GM21515 (cell line): ENCODE measurements at regions not wholly inside any gene's neighbourhood (a gene's known extent, or its start where the extent isn't known, plus 50 kb on each side); places are given as distances from the start of the nearest gene placed in this dataset.
"Not testable (repeated sequence)": the region's sequence is repeated elsewhere in the genome, so short reads cannot be mapped to it uniquely, and the experiment has no call there.

Experiments
- ATAC-seq: cut with Tn5 transposase; IDR thresholded peaks from one replicate; pipeline ENCODE4 v1.9.1; 2021; ENCODE audit not compliant: unreplicated experiment

DNA sequence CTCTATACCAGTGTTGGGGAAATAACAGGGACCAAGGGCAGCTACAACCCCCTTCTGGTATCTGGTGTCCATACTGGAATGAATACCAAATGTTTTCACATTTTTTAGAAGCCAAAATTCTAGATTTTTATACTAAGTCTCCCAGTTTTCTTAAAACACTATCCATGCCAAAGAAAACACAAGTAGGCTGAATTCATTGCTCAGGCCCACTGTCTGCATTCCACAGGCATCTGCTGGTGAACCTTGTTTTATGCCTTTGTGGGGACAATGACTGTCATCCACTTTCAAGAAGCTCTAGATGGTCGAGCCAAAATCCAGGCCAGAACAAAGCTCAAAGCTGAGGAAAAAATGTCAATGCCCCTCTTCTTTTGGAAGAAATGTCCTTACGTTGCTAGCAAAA, 213.4 kb upstream of the RASGEF1B start:
- ATAC-seq, result no peak

DNA sequence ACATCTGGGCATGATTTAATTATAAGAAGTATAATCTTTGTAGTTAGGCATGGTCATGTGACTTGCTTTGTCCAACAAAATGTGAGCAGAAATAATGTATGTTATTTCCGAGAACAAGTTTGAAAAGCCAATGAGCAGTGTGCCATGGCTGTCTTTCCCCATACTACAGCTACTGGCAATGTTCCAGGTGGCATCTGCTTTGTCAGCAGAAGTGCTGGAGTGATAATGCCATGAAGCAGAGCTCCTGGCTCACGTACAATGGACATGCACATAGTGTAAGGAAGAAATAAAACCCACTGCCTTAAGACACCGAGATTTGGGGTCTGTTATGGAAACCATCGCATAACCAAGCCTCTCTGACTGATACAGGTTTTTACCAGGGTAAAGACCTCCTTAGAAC, 212.6 kb upstream of the RASGEF1B start:
- ATAC-seq, result no peak

DNA sequence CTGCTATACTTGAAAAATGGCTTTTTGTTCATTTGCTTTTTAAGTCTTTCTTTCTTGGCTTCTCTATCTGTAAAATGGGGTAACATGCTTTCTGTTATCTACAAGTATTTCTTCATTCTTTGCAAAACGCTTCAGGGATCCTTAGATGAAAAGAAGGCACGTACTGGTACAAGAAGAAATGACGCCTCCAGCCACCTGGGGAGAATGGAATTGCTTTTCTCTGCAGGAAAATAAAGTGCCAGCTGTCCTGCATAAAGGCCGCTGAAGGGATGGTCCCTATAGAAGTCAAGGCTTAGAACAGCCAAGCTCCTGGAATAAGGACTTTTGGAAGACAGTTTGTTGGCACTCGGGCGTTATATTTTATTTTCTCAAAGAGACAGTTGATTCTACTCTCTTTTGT, 210.8 kb upstream of the RASGEF1B start:
- ATAC-seq, result no peak

DNA sequence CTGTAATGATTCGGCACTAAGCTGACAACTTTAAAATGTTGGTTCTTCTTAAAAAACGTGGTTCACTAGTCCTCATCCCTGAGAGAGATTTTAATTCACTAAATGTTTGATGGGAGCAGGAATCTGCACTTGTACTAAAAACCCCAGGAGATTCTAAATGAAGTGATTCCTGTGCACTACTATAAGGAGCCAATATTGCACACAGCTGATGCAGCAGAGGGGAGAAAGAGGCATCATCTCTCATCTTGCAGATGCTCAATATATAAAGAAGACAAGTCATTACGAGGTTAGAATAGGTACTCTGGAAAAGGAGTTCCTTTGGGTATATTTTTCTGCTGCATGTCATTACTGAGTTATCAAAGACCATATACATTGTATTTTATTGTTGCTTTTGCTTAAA, 207.6 kb upstream of the RASGEF1B start:
- no peak for ATAC-seq

DNA sequence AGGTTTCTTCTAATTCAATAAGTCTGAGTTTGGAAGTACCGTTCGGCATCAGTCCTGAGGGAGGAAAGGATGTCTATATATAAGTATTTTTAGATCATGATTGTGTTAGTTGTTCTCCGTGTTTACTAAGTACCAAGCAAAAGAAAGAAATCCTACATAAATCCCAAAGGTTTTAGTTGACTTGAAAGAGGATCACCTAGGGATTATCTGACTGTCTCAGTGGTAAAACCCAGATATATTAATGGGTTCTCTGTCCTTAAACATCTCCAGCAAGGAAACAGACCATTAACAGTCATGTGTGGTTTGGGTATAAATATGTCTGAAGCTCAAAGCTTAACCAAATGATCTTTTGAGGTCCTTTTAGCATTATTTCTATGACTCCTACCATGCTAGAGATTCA, 207.1 kb upstream of the RASGEF1B start:
- no peak for ATAC-seq

DNA sequence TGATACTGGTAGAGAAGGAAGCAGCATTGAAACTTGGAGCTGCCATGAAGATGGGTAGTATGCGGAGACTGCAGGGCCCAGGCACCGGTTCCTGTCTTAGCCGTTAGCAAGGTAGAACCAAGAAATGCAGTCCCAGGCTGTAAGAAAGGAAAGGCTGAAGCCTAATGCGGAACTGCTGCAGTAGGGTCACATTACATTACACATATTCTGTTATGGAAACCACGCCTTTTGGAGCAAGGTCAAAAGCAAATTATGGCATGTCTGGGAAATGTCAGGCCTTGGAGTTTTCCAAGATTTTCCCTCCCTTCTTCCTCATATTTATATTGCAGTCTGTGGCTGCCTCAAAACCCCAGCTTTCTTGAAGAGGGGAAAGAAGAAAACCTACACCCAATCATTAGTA, 204.8 kb upstream of the RASGEF1B start:
- ATAC-seq, result no peak

DNA sequence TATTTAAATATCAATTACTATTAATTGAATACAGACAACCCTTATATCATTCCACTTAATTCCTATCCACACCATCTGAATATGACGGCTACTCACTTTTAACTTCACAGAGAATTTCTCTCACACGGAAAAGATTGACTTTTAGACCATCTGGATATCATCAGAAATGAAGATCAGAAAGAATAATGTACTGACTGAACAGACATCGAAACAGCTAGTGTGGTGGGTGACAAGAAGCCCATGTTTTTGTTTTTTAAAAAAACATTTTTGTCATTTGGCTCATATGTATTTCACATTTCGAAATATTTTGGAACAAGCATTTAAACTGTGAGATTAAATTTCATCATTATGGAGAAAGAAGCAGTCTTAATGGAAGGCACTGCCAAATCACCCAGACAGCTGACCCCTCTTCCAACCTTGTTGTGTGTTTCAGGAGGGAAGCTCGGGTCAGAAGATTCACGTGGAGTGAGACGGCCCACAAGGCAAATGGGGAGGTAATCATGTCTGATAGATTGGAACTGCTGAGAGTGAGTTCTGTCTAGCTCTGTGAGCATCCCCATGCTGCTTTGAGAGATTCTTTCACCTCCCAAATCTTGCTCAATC, 204.2 kb upstream of the RASGEF1B start:
- no peak for ATAC-seq

DNA sequence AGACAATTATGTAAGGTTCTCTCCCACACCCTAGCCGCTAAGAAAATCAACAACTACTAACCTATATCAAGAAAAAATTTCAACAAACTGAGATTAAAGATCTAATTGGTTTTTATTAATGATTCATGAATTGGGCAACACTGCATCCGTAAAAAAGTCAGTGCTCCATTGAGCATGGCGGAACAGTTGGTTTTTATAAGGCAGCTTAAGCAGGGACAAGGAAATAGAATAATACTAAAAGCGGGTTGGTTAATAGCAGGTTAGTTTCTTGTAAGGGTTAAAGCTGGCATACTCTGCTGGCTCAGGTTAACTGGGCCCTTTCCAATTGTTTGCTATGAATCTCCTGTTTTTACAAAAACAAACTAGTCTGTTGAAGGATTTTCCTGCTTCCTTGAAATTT, 202.3 kb upstream of the RASGEF1B start:
- no peak for ATAC-seq

DNA sequence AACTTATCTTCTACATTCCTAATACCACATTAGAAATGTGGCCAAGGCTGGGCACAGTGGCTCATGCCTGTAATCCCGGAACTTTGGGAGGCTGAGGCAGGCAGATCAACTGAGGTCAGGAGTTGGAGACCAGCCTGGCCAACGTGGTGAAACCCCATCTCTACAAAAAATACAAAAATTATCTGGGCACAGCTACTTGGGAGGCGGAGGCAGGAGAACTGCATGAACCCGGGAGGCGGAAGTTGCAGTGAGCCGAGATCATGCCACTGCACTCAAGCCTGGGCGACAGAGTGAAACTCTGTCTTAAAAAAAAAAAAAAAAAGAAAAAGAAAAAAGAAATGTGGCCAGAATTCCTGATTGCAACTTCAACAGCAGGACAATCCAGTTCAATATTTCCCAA, 196.6 kb upstream of the RASGEF1B start:
- not testable (repeated sequence) for ATAC-seq

DNA sequence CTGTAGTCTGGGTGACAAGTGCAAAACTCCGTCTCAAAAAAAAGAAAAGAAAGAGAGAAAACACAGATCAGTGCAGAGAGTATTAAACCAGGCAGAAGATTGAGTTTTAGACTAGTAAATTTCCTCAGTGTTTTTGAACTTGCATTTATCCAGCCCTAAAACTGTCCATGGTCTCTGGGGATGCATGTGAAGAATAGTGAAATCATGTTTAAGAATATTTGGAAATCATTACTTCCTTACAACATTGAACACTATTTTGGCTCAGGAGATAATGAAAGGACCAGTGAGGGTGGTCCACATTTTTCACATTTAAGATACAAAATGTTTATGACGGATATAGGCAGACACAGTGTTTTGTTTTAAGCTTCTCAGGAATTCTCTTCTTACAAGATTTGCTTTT, 195.8 kb upstream of the RASGEF1B start:
- ATAC-seq, result no peak

DNA sequence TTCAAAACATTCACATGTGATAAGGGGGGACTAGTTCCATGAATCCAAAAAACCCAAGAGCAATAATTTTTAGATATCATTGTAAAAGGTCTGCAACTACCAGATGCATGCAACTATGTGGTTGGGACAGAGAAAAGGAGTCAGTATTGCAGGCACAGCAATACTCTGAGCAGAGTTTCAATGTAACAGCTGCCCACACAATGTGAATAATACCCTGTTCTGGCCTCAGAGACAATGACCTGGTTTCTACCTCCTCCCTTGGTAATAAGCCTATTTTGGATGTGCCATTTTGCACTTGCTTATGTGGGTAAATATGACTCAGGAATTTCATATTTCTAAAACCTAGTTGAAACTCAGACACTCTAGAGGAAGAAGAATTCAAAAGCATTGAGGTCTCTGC, 194.8 kb upstream of the RASGEF1B start:
- no peak for ATAC-seq

DNA sequence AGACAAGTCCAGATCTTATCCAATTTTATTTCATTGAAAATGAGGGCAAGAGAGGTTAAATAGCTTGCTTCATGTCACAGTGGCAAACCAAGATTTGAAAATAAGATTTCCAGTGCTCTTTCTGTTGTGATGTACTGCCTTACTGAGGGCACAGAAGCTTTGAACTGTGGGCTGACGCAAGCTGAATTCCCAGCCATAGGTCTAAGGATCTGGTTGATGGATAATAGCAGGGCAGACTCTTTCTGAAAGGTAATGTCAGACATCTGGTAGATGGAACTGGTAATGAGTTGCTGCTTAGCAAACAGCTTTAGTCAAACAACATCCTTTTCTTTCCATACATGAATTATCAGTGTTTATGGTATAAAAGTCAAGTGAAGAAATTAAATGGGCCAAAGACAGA, 193.9 kb upstream of the RASGEF1B start:
- ATAC-seq, result no peak

DNA sequence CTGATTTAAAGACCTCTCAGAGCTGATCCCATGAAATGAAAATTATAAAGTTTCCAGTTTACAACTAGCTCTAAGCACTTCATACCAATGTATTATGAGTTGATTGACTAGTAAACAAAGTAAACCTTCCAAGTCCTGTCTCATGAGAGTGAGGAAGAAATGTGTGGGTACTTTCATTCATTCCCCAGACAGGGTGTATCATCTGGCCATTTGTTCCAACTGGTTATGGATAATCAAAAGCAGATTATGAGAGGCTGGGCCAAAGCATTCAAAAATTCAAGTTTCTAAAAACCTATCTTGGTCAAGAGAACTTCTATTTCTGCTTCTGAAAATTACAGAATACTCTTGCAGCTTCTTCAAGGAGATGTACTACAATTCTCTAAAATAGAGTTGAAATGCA, 193.3 kb upstream of the RASGEF1B start:
- no peak for ATAC-seq

DNA sequence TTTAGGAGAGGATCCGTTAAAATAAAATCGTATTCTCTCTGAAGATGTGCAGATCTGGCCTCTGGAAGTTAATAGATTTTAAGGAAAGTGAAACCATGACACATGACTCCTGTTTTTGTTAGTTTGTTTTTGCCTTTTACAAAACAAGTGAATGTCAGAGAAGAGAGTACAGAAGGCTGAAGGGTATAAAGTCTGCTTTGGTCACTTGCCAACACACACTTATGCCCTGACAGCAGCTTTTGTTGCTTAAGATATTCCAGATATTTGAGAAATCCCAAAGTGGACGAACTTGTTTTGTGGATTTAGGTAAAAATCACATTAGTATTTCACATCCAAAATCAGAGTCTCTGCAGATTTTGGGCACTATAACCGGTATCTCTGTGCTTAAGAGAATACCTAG, 192.4 kb upstream of the RASGEF1B start:
- ATAC-seq, result no peak

DNA sequence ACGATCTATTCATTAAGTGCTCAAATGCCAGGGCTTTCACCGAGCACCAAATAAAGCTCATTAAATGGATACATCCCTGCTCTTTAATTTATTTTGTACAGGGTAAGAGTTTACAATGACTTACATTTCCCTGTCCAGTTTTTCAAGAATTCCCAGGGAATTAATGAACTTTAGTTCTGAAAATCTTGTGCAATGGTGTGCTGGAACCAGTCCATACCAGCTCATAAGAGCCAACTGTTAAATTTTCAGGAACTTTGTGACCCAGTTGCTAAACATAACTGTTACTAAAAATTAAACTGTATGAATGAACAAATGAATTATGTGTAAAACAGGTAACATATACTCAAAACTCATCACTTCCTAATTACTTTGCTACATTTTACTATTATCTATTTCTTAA, 191.7 kb upstream of the RASGEF1B start:
- ATAC-seq, result no peak

DNA sequence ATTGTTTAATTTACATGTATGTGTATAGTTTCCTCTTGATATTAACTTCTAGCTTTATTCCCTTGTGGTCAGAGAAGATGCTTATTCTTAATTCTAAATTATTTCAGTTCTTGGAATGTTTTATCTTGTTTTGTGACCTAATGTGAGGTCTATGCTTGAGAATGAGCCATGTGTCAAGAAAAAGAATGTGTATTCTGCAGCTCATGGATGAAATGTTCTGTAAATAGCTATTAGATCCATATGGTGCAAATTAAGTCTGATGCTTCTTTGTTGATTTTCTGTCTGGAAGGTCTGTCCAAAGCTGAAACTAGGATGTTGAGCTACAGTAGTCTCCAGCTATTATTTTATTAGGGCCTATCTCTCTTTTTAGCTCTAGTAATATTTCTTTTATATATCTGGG, 187.3 kb upstream of the RASGEF1B start:
- no peak for ATAC-seq

DNA sequence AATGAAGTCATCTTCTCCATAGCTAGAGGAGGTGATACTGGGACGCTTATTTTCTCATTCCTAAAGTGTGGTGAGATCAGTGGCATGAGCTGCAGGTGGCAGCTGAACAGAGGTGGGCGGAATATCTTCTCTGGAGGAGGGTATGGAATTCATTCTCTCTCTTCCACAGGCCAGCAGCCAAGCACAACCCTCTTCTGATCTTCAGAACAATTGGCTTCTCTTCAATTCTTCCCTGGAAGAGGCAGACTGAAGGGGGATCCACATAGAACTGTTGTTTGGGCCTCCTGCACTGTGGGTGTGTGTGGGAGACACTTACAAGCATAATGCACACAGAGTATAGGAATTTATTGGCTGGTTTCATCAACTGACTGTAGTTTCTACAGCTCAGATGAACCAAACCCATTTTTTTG, 180.4 kb upstream of the RASGEF1B start:
- ATAC-seq, result no peak

DNA sequence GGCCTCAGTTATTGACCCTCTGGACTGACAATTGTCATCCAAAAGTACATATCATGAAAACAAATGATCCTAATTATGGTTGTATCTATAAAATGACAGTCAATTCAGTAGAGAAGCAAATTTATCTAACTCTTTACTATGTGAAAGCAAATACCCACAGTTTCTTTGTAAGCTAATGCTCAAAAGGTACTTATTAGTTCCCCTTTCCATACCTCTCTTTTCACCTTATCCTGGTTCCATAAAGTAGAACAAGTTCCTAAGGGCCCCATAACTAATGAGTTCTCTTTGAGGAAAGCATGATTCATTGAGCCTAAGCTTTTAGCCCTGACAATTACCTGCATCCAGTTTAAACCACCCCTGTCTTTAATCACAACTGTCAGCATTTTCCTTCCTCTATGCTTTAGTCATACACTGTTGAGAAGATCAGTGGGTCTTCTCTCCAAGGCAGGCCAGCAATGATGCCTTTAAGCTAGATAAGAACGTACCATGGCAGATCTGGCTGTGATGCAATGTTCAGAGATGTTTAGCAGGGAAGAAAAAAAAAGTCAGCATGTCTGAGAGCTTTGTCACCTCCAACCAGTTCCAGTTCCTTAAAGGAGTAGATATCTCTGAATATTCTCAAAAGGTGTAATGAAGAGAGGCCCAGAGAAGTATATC, 179.7 kb upstream of the RASGEF1B start:
- ATAC-seq, result no peak

DNA sequence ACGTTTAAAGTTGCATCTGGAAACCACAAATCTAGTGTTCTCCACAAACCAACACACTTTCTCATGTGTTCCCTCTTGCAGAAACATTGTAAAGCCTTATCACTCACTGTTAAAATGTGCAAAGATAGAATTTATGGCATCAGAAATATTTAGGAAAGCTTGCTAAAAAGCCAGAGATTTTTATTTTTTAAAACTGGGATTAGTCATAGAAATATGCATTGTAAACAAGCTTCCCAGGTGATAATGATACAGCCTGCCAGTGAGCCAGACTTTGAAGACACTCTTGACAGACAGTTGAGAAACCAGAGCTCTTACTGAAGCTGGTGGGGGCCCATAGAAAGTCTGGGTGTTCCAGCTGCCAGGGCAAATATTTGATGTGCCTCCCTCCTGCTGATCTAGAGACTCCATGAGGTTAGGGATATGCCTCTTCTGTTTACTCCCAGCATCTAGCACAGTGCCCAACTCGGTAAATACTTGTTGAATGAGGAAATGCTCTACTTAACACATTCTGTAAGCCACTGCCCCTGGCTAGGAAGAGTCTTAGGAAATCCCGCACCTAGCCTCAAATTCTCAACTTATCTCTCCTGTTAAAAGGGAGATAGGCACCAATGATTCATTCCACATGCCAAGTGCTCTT, 179.0 kb upstream of the RASGEF1B start:
- no peak for ATAC-seq

DNA sequence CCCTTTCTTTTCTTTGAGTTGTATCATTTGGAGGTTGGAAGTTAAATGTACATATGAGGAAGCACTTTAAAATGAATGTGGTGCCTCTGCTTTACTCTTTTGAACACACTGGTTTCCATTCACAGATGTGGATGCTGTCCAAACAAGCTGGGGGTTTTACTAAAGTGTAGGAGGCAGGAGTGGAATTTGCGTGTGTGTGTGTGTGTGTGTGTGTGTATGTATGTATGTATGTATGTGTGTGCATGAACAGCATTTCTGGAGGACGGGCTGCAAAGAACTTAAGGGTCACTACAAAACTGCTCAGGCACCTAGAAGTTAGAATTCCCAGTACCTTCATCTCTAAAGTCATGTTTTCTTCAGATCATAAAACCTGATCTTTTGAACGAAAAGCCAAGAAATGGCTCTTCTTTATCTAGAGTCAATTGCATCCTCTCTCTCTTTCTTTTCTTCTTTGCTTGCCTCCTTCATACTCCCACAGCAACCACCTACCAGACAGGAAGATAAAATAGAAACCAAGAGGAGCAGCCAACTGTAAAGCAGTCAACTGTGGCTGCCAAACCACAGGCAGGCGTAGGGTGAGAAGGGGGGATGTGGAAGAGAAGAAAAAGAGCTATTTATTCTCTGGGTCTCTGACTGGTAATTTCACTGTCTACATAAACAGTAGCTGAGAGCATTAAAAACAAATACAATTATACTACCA, 177.0 kb upstream of the RASGEF1B start:
- peak; percentile 96 for ATAC-seq

DNA sequence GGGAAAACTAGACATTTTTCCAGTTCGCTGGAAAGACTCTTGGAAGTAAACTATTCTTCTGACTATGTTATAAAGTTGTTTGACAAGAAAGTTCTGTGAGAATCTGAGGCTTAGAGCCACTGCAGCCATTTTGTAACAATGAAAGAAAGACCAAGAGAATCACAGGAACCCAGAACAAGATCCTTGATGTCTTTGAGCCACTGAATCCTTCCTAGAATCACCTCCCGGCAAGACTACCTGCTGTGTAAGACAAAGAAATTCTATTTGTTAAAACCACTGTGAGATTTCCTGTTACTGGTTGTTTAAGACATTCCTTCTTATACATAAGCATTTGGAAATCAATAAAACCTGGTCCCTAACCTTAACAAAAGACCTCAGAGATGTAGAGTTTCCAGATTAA, 175.7 kb upstream of the RASGEF1B start:
- no peak for ATAC-seq

DNA sequence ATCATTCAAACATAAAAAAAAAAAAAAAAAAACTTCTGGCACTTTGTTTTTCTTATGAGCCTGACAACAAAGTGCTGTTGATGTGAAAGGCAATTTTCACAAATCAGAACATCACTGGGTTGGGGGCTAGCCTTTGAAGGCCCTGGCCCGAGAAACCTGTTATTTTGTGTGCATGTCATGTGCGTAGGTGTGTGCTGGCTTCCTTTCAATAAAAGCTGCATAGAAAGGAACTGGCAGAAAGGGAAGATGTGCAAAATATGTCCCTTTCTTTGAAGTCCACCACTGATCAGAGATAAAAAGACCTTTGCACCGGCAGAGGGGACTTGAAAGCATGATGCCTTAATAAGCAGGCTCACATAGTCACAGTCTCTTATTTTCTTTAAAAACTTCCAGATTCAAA, 170.8 kb upstream of the RASGEF1B start:
- no peak for ATAC-seq
